Neural cell (in vitro differentiated cells): ENCODE measurements at regions not wholly inside any gene's neighbourhood (a gene's known extent, or its start where the extent isn't known, plus 50 kb on each side); places are given as distances from the start of the nearest gene placed in this dataset.

Experiments used
- EP300 ChIP-seq: fragments of 450-650 bp; conservative IDR thresholded peaks from 2 replicates; pipeline ENCODE4 v1.6.1; 2014; ENCODE audit warnings: antibody characterized with exemption, mild to moderate bottlenecking, moderate library complexity; ENCODE audit not compliant: poor library complexity, severe bottlenecking
- EZH2 ChIP-seq: fragments of 200-600, 300-800 bp; shearing (Covaris generic), sonication (generic); IDR thresholded peaks from 2 replicates; pipeline ENCODE4 v1.6.1; 2014; ENCODE audit warnings: antibody characterized with exemption, low read length, borderline replicate concordance, mild to moderate bottlenecking; ENCODE audit not compliant: insufficient read depth, poor library complexity, severe bottlenecking
- MXI1 ChIP-seq: fragments of 450-650 bp; conservative IDR thresholded peaks from 2 replicates; pipeline ENCODE4 v1.6.1; 2014; ENCODE audit warnings: antibody characterized with exemption, mild to moderate bottlenecking; ENCODE audit not compliant: poor library complexity, severe bottlenecking
- POLR2AphosphoS5 ChIP-seq: IDR thresholded peaks from 2 replicates; pipeline ENCODE4 v1.6.1; 2012
- RAD21 ChIP-seq: fragments of 450-650 bp; conservative IDR thresholded peaks from 2 replicates; pipeline ENCODE4 v1.6.1; 2014; ENCODE audit warnings: antibody characterized with exemption, mild to moderate bottlenecking, moderate library complexity
- SMC3 ChIP-seq: fragments of 450-650 bp; conservative IDR thresholded peaks from 2 replicates; pipeline ENCODE4 v1.6.1; 2014; ENCODE audit warnings: antibody characterized with exemption, mild to moderate bottlenecking, moderate library complexity; ENCODE audit not compliant: poor library complexity
- TAF1 ChIP-seq: IDR thresholded peaks from 2 replicates; pipeline ENCODE4 v1.6.1; 2012; ENCODE audit warnings: low read depth
- TF ChIP-seq, protein P1 (sequence below): fragments of 450-650 bp; IDR thresholded peaks from 2 replicates; pipeline ENCODE4 v1.5.1; 2014; ENCODE audit warnings: antibody characterized with exemption, mild to moderate bottlenecking, moderate library complexity; ENCODE audit not compliant: poor library complexity, severe bottlenecking
- TF ChIP-seq, protein P2 (sequence below): IDR thresholded peaks from 2 replicates; pipeline ENCODE4 v1.6.1; 2012; ENCODE audit warnings: borderline replicate concordance

- TF ChIP-seq, protein P1, sequence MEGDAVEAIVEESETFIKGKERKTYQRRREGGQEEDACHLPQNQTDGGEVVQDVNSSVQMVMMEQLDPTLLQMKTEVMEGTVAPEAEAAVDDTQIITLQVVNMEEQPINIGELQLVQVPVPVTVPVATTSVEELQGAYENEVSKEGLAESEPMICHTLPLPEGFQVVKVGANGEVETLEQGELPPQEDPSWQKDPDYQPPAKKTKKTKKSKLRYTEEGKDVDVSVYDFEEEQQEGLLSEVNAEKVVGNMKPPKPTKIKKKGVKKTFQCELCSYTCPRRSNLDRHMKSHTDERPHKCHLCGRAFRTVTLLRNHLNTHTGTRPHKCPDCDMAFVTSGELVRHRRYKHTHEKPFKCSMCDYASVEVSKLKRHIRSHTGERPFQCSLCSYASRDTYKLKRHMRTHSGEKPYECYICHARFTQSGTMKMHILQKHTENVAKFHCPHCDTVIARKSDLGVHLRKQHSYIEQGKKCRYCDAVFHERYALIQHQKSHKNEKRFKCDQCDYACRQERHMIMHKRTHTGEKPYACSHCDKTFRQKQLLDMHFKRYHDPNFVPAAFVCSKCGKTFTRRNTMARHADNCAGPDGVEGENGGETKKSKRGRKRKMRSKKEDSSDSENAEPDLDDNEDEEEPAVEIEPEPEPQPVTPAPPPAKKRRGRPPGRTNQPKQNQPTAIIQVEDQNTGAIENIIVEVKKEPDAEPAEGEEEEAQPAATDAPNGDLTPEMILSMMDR, result no peak
- TF ChIP-seq TAF1 (no peak), POLR2AphosphoS5 (no peak), RAD21 (no peak), EP300 (no peak), EZH2 (no peak), SMC3 (no peak), MXI1 (no peak)
- TF ChIP-seq, protein P2, sequence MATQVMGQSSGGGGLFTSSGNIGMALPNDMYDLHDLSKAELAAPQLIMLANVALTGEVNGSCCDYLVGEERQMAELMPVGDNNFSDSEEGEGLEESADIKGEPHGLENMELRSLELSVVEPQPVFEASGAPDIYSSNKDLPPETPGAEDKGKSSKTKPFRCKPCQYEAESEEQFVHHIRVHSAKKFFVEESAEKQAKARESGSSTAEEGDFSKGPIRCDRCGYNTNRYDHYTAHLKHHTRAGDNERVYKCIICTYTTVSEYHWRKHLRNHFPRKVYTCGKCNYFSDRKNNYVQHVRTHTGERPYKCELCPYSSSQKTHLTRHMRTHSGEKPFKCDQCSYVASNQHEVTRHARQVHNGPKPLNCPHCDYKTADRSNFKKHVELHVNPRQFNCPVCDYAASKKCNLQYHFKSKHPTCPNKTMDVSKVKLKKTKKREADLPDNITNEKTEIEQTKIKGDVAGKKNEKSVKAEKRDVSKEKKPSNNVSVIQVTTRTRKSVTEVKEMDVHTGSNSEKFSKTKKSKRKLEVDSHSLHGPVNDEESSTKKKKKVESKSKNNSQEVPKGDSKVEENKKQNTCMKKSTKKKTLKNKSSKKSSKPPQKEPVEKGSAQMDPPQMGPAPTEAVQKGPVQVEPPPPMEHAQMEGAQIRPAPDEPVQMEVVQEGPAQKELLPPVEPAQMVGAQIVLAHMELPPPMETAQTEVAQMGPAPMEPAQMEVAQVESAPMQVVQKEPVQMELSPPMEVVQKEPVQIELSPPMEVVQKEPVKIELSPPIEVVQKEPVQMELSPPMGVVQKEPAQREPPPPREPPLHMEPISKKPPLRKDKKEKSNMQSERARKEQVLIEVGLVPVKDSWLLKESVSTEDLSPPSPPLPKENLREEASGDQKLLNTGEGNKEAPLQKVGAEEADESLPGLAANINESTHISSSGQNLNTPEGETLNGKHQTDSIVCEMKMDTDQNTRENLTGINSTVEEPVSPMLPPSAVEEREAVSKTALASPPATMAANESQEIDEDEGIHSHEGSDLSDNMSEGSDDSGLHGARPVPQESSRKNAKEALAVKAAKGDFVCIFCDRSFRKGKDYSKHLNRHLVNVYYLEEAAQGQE, result no peak
Observed at GRCh38 chr2:199583676-199584075, 125.9 kb upstream of the SATB2 start.
